GM21717 (cell line): ENCODE measurements at regions not wholly inside any gene's neighbourhood (a gene's known extent, or its start where the extent isn't known, plus 50 kb on each side); places are given as distances from the start of the nearest gene placed in this dataset.
"Not testable (repeated sequence)": the region's sequence is repeated elsewhere in the genome, so short reads cannot be mapped to it uniquely, and the experiment has no call there.

Experiments
- ATAC-seq: cut with Tn5 transposase; IDR thresholded peaks from one replicate; pipeline ENCODE4 v1.9.1; 2021; ENCODE audit warnings: mild to moderate bottlenecking, moderate library complexity; ENCODE audit not compliant: unreplicated experiment

DNA sequence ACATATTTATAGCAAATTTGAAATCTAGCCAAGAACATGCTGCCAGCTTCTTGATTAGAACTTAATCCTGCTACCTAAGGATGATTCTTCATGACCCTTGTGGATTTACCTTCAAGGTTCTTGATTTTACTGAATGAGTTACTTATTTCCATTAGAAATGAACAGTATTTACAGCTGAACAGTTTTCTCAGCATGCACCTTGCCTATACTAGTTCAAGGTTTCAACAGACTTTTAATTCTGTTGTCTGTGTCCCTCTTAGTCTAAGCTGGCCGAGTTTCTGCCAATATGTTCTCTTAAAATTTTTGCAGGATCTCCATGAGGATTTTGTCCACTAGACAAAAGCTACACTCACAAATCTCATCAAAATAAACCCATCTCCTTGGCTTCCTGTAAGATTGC is 188.8 kb upstream of the ST8SIA4 start:
- no peak for ATAC-seq

DNA sequence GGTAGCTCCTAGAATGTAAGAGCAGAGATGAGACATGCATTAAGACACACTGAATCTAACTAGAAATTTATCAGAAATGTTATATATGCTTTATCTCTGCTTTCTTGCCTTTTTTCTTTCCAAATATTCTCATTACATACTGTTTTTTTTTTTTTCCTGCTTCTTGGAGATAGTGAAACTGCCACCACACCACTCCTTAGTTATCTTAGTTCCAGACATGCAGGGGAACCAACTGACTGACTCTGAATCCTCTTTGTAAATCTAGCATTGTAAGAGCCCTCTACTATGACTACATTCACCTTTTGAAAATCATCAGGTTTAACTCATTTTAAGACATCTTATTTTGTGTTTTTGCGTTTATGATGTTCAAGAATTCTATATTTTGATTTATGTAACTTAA is 181.3 kb upstream of the ST8SIA4 start:
- no peak for ATAC-seq

GRCh38 chr5:101080462-101081240 is 177.6 kb upstream of the ST8SIA4 start:
- ATAC-seq = no peak

DNA sequence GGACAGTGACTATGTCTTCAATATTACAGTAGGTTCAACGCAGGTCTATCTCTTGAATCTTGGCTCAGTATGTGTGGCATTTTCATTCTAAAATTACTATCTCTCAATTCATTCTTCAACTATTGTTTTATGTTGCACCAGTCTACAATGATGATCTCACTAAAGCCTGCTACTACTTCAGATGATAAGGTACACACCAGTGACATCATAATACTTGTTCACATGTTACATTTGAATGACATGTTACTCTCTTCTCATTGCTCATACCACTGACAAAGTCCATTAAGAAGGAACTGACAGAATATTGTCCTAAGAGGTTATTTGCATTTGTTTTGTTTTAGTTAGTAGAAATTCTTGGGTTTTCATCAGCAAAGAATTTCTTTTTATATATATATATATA is 165.2 kb upstream of the ST8SIA4 start:
- ATAC-seq = no peak

- ATAC-seq = no peak
Measured at GRCh38 chr5:101067429-101067828, 164.3 kb upstream of the ST8SIA4 start.

DNA sequence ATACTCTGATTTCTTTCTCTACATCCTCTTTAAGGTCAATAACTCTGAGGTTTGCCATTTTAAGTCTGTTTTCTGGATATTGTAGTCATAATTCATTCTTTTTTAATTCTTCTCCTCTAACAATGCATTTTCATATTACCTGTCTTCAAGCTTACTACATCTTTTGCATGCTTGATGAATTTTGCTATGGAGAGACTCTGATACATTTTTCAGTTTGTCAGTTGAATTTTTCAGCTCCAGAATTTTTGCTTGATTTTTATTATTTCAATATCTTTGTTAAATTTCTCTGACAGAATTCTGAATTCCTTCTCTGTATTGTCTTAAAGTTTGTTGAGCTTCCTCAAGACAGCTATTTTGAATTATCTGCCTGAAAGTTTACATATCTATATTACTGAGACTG is 159.8 kb upstream of the ST8SIA4 start:
- no peak for ATAC-seq

GRCh38 chr5:101047181-101047580 is 144.1 kb upstream of the ST8SIA4 start:
- ATAC-seq = no peak

DNA sequence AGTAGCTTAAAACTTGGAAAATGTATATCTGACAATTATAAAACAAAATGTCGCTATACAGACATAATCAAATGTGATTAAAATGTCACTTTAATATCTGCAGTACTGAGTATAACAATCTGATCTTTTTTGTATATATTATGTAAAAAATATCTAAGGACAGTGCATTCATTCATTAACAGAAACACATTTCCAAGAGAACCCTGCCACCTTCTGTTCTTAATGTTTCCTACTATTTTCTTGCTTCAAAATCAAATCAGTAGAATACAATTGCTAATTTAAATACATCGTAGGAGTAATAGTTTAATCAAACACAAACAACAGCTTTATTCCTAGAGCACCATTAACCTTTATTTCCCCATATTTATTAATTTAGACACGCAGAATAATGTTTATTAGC is 142.6 kb upstream of the ST8SIA4 start:
- no peak for ATAC-seq

- not testable (repeated sequence) for ATAC-seq
Measured at GRCh38 chr5:101040002-101040401, 136.9 kb upstream of the ST8SIA4 start.

DNA sequence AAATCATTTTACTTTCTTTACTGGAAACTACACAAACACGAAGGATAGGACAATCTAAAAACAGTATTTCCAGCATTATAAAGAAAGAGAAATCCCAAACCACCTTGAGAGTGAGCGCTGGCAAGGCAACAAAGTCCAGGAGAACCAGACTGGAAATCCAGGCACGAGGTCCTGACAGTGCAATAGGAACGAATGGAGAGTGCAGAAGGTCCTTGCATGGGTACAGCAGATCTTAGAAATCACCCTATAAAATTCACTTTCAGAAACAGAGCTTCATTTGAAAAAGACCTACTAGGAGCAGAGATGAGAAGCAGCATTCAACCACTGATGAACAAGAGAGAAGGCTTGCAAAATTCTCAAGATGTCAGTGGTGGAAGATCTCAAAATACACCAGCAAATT is 133.7 kb upstream of the ST8SIA4 start:
- no peak for ATAC-seq

DNA sequence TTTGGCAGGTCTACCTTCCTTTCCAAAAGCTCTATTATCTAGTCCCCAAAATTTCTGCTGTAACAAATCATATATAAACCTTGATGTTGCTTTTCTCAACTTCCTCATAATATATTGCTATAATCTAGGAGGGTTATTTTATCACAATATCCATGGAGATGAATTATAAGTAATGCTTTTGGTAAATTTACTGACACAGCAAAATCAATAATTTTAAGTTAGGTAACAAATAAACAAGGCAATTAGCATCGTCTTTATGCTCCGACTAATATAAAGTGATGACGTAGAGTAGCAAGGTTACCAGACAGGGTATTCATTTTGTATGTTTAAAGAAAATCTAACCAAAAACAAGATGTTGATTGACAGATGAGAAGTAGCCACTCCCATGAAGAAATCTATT is 132.3 kb upstream of the ST8SIA4 start:
- ATAC-seq = no peak

DNA sequence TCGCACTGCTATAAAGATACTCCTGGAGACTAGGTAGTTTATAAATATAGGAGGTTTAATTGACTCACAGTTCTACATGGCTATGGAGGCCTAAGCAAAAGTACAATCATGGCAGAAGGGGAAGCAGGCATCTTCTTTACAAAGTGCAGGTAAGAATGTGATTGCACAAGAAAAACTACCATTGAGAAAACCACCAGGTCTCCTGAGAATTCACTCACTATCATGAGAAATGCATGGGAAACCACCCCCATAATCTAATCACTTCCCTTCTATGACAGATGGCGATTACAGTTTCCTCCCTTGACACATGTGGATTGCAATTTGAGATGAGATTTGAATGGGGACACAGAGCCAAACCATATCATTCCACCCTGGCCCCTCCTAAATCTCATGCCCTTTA is 121.2 kb upstream of the ST8SIA4 start:
- ATAC-seq = no peak

DNA sequence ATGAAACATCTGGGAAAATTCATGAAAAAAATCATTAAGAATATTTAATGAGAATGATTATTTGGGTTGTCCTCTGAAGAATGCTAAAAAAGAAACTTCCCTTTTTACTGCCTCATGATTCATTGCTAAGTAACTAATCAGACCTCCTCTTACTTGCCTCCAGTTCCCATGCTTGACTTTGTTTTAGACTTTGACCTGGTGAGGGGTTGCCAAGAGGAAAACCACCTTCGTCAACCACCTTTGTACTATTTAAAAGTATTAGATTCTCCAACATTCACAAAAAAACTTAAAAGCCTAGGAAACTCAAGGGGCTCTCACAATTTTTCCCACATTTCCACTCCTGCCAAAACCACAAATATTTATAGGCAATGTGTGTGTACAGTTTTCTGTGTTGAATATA is 115.2 kb upstream of the ST8SIA4 start:
- no peak for ATAC-seq

DNA sequence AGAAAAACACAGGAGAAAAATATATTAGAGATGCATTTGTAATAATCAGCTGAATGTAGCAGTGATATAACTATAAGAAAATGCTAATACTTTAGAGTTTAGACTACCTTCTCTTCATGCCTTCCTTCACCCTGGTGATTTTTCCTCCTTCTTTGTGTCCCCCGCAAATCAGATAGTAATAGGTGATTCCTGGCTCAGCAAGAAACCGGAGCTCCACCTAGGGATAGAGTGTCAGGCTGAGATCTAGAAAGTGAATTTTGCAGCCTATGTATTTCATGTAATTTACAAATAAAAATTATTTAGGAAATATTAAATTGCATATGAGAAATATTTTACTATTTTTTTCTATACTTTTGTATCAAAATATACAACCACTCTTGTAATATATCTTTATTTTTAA is 109.8 kb upstream of the ST8SIA4 start:
- no peak for ATAC-seq

DNA sequence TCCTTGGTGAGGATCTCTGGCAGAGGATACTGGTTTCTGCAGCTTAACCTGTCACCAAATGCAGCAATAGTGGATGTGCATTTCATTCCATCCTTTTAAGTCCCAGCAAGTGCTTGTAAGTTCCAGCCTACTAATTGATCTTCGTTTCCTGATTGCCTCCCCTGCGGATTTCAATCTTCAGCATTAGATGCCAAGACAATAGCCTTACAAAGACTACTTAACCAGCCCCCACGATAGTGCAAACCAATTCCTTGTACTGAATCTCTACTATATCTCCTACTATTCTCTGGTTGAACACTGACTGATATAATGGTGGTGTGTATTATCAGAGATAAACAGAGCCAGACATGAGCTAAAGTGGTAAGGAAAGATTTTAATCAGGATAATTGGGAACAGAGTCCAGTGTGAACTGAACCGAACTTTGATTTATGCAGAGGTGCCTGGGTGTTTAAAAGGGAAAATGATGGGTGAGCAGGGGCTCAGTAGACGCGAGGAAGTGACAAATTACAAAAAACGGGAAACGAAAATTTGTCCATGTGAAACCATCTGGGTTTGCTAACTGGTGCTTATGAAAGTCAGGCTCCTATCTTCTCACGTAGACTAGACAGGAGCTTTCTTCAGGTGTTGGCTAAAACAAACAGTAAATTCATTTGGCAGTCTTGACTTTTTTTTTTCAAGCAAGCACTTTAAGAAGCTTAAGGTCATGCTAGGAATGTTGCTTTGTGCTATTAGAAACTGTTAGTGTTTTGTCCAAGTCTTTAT is 106.9 kb upstream of the ST8SIA4 start:
- peak; percentile 94 for ATAC-seq

DNA sequence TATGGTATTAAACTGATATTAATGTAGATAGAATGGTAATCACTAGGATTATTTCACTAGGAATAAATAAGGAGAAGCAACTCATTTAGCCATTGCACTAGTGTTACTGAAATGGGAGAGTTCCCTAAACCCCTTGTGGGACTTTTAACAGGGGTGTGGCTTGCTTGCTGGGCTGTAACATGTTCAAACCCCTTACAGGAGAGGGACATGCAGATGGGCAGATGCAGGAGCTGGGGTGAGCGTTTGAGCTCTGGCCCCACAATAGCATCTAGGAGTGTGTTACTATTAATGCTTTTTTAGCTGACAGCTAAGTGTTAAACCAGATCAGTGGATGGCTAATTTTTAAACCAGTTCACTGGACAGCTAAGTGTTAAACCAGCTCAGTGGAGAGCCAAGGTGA is 89.3 kb upstream of the ST8SIA4 start:
- no peak for ATAC-seq

DNA sequence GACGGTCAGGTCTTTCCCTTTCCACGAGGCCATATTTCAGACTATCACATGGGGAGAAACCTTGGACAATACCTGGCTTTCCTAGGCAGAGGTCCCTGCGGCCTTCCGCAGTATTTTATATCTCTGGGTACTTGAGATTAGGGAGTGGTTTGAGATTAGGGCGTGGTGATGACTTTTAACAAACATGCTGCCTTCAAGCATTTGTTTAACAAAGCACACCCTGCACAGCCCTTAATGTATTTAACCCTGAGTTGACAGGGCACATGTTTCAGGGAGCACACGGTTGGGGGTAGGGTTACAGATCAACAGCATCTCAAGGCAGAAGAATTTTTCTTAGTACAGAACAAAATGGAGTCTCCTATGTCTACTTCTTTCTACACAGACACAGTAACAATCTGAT is 80.5 kb upstream of the ST8SIA4 start:
- ATAC-seq = not testable (repeated sequence)

DNA sequence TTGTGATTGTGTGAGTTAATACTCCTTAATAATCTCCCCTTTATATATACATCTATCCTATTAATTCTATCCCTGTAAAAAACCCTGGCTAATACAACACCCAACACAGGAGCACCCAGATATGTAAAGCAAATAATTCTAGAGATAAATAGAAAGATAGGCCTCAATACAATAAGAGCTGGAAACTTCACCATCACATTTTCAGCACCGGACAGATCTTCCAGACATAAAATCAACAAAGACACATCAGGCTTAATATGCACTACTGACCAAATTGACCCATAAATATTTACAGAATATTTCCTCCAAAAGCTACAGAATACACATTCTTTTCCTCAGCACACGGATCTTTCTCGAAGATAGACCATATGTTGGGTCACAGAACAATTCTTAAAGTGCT is 71.0 kb upstream of the ST8SIA4 start:
- ATAC-seq = no peak

GRCh38 chr5:100970646-100971255 is 67.7 kb upstream of the ST8SIA4 start:
- ATAC-seq = no peak

DNA sequence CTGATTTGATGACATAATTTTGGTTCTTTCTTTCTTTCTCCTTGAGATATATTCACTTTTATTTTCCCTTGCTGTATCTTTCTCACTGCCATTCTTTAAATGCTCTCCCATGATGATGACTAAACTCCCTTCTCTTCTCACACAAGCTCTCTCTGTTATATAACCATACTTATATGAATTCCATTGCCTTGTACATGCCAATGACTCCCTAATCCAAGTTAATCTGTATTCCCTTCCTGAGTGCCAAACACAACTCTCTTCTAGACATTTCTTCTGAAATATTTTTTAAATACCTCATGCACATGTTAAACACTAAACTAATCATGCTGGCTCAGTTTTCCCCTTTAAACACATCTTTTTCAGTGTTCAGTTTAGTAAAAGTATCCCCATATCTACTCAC is 62.2 kb upstream of the ST8SIA4 start:
- ATAC-seq = no peak
